ENCODE measurements at regions not wholly inside any gene's neighbourhood (a gene's known extent, or its start where the extent isn't known, plus 50 kb on each side); places are given as distances from the start of the nearest gene placed in this dataset.

GRCh38 chr5:2901096-2901495, 149.6 kb upstream of the IRX2 start:
- TF ChIP-seq, protein P1, sequence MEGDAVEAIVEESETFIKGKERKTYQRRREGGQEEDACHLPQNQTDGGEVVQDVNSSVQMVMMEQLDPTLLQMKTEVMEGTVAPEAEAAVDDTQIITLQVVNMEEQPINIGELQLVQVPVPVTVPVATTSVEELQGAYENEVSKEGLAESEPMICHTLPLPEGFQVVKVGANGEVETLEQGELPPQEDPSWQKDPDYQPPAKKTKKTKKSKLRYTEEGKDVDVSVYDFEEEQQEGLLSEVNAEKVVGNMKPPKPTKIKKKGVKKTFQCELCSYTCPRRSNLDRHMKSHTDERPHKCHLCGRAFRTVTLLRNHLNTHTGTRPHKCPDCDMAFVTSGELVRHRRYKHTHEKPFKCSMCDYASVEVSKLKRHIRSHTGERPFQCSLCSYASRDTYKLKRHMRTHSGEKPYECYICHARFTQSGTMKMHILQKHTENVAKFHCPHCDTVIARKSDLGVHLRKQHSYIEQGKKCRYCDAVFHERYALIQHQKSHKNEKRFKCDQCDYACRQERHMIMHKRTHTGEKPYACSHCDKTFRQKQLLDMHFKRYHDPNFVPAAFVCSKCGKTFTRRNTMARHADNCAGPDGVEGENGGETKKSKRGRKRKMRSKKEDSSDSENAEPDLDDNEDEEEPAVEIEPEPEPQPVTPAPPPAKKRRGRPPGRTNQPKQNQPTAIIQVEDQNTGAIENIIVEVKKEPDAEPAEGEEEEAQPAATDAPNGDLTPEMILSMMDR (IDR thresholded peaks at IDR 0.05): no peak
- TF ChIP-seq POLR2A (IDR thresholded peaks at IDR 0.05): no peak

Measured in lower leg skin (tissue), 3 donors.